PFSK-1 (cell line): ENCODE measurements at regions not wholly inside any gene's neighbourhood (a gene's known extent, or its start where the extent isn't known, plus 50 kb on each side); places are given as distances from the start of the nearest gene placed in this dataset.

Experiments
- FOXP2 ChIP-seq: optimal IDR thresholded peaks from 2 replicates; pipeline ENCODE3; 2011; ENCODE audit warnings: borderline replicate concordance, control low read depth, inconsistent platforms; ENCODE audit not compliant: insufficient read depth; ENCODE audit errors: extremely low read length, extremely low read depth
- POLR2AphosphoS5 ChIP-seq: IDR thresholded peaks from 2 replicates; pipeline ENCODE4 v1.6.1; 2012; ENCODE audit warnings: low read depth, mild to moderate bottlenecking, control low read depth, low read length, moderate library complexity
- REST ChIP-seq, 2 experiments: IDR thresholded peaks; 2 replicates each; pipeline versions ENCODE4 v1.6.1 to v1.8.0; 2011 to 2012; ENCODE audit warnings: low read depth in 2 of 2, low read length in 2 of 2, control low read depth in 1 of 2, inconsistent platforms in 1 of 2, mild to moderate bottlenecking in 1 of 2, moderate library complexity in 1 of 2; ENCODE audit not compliant: insufficient read depth in 1 of 2
- SIN3A ChIP-seq: IDR thresholded peaks from 2 replicates; pipeline ENCODE4 v1.6.1; 2012; ENCODE audit warnings: mild to moderate bottlenecking, low read length, moderate library complexity, borderline replicate concordance; ENCODE audit not compliant: insufficient read depth
- TAF1 ChIP-seq: IDR thresholded peaks from 2 replicates; pipeline ENCODE4 v1.6.1; 2012; ENCODE audit warnings: low read length, control low read depth, borderline replicate concordance; ENCODE audit not compliant: insufficient read depth

- TF ChIP-seq SIN3A (no peak), REST (IDR thresholded peaks at IDR 0.05; ENCODE audit: insufficient read depth in 1 of 2, low read depth in 2 of 2, low read length in 2 of 2) (no peak), POLR2AphosphoS5 (no peak), TAF1 (no peak), FOXP2 (no peak)
Observed at GRCh38 chr5:39801306-39801705, 376.5 kb upstream of the DAB2 start.
